ENCODE measurements at regions not wholly inside any gene's neighbourhood (a gene's known extent, or its start where the extent isn't known, plus 50 kb on each side); places are given as distances from the start of the nearest gene placed in this dataset.

DNA sequence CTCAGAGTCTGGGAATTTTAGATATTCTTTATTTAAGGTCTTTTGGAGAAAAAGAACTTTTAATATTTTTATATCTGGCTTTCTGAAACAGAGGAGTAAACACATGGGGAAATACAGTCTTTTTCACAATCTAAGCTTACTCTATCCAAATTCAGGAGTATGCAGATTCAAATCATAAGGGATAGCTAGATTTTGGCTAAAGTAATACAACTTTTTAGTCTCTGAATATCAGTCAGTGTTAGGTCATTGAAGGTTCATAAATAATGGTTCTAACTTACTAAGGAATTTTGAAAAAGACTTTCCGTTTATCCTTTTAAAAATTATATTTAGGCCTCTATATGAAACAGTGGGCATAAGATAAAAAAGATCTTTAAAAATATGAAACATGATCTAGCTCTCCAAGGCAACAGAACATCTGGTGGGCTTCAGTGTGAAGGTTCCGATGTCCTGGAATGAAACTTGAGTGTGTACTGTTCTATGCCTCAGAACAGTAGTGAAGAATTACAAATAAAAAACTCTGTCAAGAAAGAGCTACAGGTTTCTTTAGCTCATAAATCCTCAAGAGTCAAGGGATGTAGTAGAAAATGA, 165.2 kb upstream of the PDGFD start:
- DNase-seq (ENCODE audit: low read depth), result no peak
- TF ChIP-seq, protein P1, sequence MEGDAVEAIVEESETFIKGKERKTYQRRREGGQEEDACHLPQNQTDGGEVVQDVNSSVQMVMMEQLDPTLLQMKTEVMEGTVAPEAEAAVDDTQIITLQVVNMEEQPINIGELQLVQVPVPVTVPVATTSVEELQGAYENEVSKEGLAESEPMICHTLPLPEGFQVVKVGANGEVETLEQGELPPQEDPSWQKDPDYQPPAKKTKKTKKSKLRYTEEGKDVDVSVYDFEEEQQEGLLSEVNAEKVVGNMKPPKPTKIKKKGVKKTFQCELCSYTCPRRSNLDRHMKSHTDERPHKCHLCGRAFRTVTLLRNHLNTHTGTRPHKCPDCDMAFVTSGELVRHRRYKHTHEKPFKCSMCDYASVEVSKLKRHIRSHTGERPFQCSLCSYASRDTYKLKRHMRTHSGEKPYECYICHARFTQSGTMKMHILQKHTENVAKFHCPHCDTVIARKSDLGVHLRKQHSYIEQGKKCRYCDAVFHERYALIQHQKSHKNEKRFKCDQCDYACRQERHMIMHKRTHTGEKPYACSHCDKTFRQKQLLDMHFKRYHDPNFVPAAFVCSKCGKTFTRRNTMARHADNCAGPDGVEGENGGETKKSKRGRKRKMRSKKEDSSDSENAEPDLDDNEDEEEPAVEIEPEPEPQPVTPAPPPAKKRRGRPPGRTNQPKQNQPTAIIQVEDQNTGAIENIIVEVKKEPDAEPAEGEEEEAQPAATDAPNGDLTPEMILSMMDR (IDR thresholded peaks at IDR 0.05; ENCODE audit: low read depth, low read length, missing control alignments), result no peak
- H3K4me3 ChIP-seq (ENCODE audit: low read depth, low read length), result no peak overlapping the region
- in situ Hi-C loops (cut with HindIII; ENCODE audit: low sequenced_read_pairs), result no loop called here

DNA sequence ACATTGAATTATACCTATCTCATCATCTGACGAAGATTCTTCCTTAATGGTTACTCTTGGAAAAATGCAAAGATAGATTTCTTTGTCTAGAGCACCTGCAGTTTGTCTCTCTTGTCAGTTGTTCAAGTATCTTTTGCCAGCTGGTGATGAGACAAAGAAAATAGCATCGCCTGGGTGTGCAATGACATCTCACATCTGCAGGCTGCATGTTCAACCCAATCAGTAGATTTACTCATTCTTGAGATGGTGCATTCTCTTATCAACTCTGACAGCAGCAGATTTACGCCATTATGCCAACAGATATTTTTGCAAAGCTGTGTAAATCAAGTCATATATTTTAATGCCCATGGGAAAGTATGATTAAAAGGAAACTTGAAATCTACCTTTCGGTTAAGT, 164.6 kb upstream of the PDGFD start:
- in situ Hi-C loops (cut with HindIII; ENCODE audit: low sequenced_read_pairs), result no loop called here
- TF ChIP-seq, protein P1 (IDR thresholded peaks at IDR 0.05; ENCODE audit: low read depth, low read length, missing control alignments), result no peak
- no peak for DNase-seq (ENCODE audit: low read depth)
- no peak overlapping the region for H3K4me3 ChIP-seq (ENCODE audit: low read depth, low read length)

DNA sequence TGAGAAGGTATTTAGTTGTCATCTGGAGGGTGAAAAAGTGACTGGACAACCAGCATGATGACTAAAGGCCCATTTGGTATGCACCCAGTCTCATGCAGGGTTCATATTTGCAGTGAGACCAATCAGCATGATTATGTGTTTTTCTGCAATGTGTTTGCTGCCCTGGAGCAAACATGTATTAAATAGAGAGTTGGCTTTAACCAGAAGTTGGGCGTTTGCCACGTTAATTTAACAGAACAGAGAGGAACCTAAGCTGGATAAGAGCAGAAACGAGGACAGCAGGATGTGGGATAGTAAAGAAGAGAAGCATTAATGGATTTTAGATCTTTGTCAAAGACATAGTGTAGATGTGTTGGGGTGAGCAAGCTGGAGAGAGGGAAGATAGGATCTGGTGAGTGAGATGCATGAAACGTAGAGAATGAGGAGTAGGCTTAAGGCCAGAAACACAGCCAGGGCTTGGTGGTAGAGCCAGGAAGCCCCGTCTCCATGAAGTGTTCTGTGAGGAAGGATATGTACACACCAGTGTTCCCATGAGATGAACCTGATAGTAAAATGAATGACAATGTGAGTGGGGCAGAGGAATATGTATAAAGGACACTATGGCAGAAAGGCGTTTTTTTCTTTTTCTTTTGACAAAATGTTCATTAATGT, 164.0 kb upstream of the PDGFD start:
- TF ChIP-seq, protein P1 (IDR thresholded peaks at IDR 0.05; ENCODE audit: low read depth, low read length, missing control alignments), result no peak
- no peak overlapping the region for H3K4me3 ChIP-seq (ENCODE audit: low read depth, low read length)
- DNase-seq (ENCODE audit: low read depth), result no peak
- in situ Hi-C loops (cut with HindIII; ENCODE audit: low sequenced_read_pairs), result no loop called here

DNA sequence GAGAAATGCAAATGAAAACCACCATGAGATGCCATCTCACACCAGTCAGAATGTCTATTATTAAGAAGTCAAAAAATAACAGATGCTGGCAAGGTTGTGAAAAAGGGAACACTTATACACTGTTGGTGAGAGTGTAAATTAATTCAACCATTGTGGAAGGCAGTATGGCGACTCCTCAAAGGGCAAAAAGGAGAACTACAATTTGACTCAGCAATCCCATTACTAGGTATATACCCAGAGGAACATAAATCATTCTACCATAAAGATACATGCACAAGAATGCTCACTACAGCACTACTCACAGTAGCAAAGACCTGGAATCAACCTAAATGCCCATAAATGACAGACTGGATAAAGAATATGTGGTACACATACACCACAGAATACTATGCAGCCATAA, 161.1 kb upstream of the PDGFD start:
- TF ChIP-seq, protein P1 (IDR thresholded peaks at IDR 0.05; ENCODE audit: low read depth, low read length, missing control alignments), result no peak
- no peak overlapping the region for H3K4me3 ChIP-seq (ENCODE audit: low read depth, low read length)
- in situ Hi-C loops (cut with HindIII; ENCODE audit: low sequenced_read_pairs), result no loop called here
- no peak for DNase-seq (ENCODE audit: low read depth)

DNA sequence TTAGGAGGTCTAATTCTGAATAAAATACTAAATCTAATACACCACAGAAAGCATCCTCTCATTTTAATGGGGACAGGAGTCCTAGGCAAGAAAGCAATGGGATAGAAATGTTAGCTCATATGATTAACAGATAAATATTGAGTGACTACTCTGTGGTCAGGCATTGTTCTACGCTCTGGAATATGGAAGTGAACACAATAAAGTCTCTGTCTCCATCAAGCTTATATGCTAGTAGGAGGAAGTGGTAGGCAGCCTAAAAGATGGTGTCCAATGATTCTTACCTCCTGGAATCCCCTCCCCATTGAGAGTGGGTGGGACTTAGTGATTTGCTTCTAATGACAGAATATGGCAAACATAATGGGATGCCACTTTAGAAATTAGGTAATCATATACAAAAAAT, 160.3 kb upstream of the PDGFD start:
- in situ Hi-C loops (cut with HindIII; ENCODE audit: low sequenced_read_pairs), result no loop called here
- no peak for DNase-seq (ENCODE audit: low read depth)
- TF ChIP-seq, protein P1 (IDR thresholded peaks at IDR 0.05; ENCODE audit: low read depth, low read length, missing control alignments), result no peak
- H3K4me3 ChIP-seq (ENCODE audit: low read depth, low read length), result no peak overlapping the region

DNA sequence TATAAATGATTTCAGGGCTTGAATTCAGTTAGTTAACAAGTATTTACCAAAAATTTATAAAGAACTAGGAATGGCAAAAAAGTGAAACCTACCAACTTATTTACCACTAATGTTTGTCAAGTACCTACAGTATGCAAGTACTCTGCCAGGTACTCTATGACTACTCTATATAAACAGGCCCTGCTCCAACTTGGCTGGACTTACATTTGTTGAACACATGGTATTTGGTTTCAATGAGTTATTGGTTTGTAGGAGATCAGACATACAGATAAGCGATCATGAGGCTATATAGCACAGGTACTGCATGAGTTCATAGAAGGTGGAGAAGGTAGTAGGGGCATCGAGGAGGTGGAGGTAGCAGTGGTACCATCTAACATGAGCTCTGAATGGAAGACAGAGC, 159.9 kb upstream of the PDGFD start:
- TF ChIP-seq, protein P1 (IDR thresholded peaks at IDR 0.05; ENCODE audit: low read depth, low read length, missing control alignments), result no peak
- no peak for DNase-seq (ENCODE audit: low read depth)
- H3K4me3 ChIP-seq (ENCODE audit: low read depth, low read length), result no peak overlapping the region
- in situ Hi-C loops (cut with HindIII; ENCODE audit: low sequenced_read_pairs), result no loop called here
